ENCODE measurements at regions not wholly inside any gene's neighbourhood (a gene's known extent, or its start where the extent isn't known, plus 50 kb on each side); places are given as distances from the start of the nearest gene placed in this dataset.

DNA sequence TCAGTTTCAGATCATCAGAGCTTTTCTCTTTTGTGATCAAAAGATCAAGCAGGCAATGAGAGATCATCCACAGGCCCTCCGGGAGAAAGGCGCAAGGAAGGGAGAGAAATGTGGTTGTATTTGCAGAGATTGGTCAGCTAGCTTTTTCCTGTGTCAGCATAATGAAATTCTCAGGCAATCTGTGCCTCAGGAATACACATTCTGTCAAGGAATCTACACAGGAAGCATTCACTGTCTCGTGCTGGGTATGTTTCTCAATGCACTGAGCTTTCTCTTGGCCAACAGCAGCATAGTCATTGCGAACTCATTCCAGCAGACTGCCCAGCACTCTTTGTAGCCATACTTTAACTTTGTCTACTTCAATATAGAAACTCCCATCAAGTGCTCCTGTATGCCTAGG lies 413.7 kb downstream of the PPP3CA start:
- H3K27me3 ChIP-seq (ENCODE audit: control insufficient read depth, insufficient read depth, low read length) = no peaks in the 10 kb centered on the region
- no peaks in the 10 kb centered on the region for H3K36me3 ChIP-seq (ENCODE audit: control insufficient read depth, insufficient read depth, low read length)
- TF ChIP-seq, protein P1, sequence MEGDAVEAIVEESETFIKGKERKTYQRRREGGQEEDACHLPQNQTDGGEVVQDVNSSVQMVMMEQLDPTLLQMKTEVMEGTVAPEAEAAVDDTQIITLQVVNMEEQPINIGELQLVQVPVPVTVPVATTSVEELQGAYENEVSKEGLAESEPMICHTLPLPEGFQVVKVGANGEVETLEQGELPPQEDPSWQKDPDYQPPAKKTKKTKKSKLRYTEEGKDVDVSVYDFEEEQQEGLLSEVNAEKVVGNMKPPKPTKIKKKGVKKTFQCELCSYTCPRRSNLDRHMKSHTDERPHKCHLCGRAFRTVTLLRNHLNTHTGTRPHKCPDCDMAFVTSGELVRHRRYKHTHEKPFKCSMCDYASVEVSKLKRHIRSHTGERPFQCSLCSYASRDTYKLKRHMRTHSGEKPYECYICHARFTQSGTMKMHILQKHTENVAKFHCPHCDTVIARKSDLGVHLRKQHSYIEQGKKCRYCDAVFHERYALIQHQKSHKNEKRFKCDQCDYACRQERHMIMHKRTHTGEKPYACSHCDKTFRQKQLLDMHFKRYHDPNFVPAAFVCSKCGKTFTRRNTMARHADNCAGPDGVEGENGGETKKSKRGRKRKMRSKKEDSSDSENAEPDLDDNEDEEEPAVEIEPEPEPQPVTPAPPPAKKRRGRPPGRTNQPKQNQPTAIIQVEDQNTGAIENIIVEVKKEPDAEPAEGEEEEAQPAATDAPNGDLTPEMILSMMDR (IDR thresholded peaks at IDR 0.05; ENCODE audit: insufficient read depth, low read depth, low read length) = no peak
- no peak overlapping the region for H3K4me3 ChIP-seq (ENCODE audit: low read depth, low read length)
- ChIA-PET CTCF (no interaction called here), POLR2A (no interaction called here)
- peak; percentile 22 for DNase-seq (ENCODE audit: low read depth)

- H3K36me3 ChIP-seq (ENCODE audit: control insufficient read depth, insufficient read depth, low read length) = no peaks in the 10 kb centered on the region
- no peak overlapping the region for H3K4me3 ChIP-seq (ENCODE audit: low read depth, low read length)
- POLR2A ChIA-PET = no interaction called here
- TF ChIP-seq, protein P1 (IDR thresholded peaks at IDR 0.05; ENCODE audit: insufficient read depth, low read depth, low read length) = no peak
- H3K27me3 ChIP-seq (ENCODE audit: control insufficient read depth, insufficient read depth, low read length) = no peaks in the 10 kb centered on the region
- no peak for DNase-seq (ENCODE audit: low read depth)
- CTCF ChIA-PET = no interaction called here
These were observed 411.9 kb upstream of the EMCN start for GRCh38 chr4:100929758-100930157.

DNA sequence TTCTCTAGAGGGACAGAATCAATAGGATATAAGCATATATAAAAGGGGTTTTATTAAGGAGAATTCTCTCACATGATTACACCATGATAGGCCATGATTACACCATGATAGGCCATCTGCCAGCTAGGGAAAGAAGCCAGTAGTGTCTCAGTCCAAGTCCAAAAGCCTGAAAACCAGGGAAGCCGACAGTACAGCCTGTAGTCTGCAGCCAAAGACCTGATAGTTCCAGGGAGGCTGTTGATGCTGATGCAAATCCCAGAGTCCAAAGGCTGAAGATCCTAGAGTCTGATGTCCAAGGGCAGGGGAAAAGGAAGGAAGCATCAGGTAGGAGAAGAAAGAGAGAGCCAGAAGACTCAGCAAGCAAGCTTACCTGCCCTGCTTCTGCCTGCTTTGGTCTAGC lies 411.3 kb upstream of the EMCN start:
- ChIA-PET CTCF (no interaction called here), POLR2A (no interaction called here)
- TF ChIP-seq, protein P1 (IDR thresholded peaks at IDR 0.05; ENCODE audit: insufficient read depth, low read depth, low read length) = no peak
- H3K27me3 ChIP-seq (ENCODE audit: control insufficient read depth, insufficient read depth, low read length) = no peaks in the 10 kb centered on the region
- H3K36me3 ChIP-seq (ENCODE audit: control insufficient read depth, insufficient read depth, low read length) = no peaks in the 10 kb centered on the region
- DNase-seq (ENCODE audit: low read depth) = no peak
- no peak overlapping the region for H3K4me3 ChIP-seq (ENCODE audit: low read depth, low read length)

DNA sequence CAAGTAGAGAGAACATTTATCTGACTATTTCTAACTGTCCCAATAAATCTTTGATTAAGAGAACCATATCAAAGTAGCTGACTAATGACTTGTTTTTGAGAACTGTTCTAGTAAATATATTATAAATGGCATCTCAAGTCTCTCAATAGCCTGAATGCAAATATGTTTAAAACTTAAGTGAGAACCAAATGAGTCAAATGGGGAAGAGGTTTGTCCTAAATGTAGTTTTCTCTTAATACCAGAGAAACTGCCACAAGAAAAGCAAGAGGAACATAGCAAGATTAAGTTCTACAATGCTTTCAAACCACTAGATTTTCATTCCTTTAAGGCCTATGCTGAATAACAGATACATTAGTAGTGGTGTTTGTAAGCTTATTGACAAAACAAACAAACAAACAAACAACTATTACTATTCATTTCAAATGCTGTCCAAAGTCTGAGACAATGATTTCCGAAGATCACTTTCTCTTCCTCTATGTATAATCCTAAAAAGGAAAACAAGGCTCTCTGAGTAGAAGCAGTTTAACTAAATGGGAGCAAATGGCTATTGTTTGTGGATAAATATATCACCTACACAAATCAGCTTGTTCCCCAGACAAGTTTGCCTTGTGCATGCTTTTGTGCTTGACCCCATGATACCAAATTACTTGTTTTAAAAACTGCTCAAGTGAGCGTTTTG lies 408.4 kb upstream of the EMCN start:
- no peak for DNase-seq (ENCODE audit: low read depth)
- ChIA-PET CTCF (no interaction called here), POLR2A (no interaction called here)
- no peak overlapping the region for H3K4me3 ChIP-seq (ENCODE audit: low read depth, low read length)
- TF ChIP-seq, protein P1 (IDR thresholded peaks at IDR 0.05; ENCODE audit: insufficient read depth, low read depth, low read length) = no peak
- H3K36me3 ChIP-seq (ENCODE audit: control insufficient read depth, insufficient read depth, low read length) = no peaks in the 10 kb centered on the region
- H3K27me3 ChIP-seq (ENCODE audit: control insufficient read depth, insufficient read depth, low read length) = no peaks in the 10 kb centered on the region

DNA sequence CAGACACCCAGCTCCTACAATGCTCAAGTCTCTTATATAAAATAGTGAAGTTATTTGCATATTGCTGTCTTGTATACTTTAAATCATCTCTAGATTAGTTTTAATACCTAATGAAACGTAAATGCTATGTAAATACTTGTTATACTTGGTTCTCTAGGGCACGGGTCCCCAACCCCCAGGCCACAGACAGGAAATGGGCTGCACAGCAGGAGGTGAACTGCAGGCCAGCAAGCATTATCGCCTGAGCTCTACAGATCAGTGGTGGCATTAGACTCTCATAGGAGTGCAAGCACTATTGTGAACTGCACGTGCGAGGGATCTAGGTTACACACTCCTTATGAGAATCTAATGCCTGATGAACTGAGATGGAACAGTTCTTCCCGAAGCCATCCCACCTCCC lies 395.9 kb upstream of the EMCN start:
- Histone ChIP-seq H3K36me3 (ENCODE audit: control insufficient read depth, insufficient read depth, low read length) (no peaks in the 10 kb centered on the region), H3K27me3 (ENCODE audit: control insufficient read depth, insufficient read depth, low read length) (no peaks in the 10 kb centered on the region), H3K4me3 (ENCODE audit: low read depth, low read length) (no peak overlapping the region)
- ChIA-PET CTCF (no interaction called here), POLR2A (no interaction called here)
- TF ChIP-seq, protein P1 (IDR thresholded peaks at IDR 0.05; ENCODE audit: insufficient read depth, low read depth, low read length) = no peak
- DNase-seq (ENCODE audit: low read depth) = no peak
